ENCODE measurements at regions not wholly inside any gene's neighbourhood (a gene's known extent, or its start where the extent isn't known, plus 50 kb on each side); places are given as distances from the start of the nearest gene placed in this dataset.

DNA sequence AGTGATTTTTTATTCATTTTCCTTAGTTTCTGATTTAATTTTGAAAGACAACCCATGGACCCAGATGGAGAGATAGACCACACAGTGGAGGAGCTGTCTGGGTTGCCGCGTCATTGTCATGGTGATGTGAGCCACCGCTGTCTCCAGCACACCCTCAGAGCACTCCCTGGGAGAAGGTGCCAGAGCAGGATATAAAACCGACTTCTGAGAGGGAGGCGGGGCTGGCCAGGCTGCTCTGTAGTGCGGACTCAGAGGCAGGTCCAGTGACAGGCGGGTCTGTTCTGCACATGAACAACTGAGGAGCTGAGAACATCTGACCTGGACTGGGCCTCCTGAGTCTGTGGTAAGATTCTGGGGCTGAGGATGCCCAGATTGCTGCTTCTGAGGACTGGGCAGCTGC is 216.3 kb upstream of the NLRP1 start:
- H3K4me1 Mint-ChIP-seq (ENCODE audit: low read depth), result no peaks in the 10 kb centered on the region
- H3K4me3 Mint-ChIP-seq (ENCODE audit: low read depth), result no peak overlapping the region
- intact Hi-C loops (cut with micrococcal nuclease), result no loop called here
- no peaks in the 10 kb centered on the region for H3K9me3 Mint-ChIP-seq
- no peak overlapping the region for H3K27ac Mint-ChIP-seq
- no peaks in the 10 kb centered on the region for H3K36me3 Mint-ChIP-seq (ENCODE audit: low read depth)
- peaks cover 34% of the 10 kb centered on the region for H3K27me3 Mint-ChIP-seq (ENCODE audit: low read depth)
- DNase-seq (ENCODE audit: low spot score), result no peak

DNA sequence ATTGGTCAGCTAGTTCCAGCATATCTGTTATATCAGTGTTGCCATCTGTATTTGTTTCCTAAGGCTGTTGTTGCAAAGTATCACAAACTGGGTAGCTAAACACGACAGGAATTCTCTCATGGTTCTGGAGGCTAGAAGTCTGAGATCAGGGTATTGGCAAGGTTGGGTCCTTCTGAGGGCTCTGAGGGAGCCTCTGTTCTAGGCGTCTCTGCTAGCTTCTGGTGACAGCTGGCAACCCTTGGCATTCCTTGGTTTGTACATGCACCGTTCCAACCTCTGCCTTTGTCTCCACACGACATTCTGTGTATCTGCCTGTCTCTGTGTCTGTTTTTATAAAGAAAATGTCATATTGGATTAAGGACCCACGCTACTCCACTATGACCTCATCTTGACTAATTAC is 219.9 kb upstream of the NLRP1 start:
- Mint-ChIP-seq H3K27me3 (ENCODE audit: low read depth) (peaks cover 27% of the 10 kb centered on the region), H3K4me1 (ENCODE audit: low read depth) (no peaks in the 10 kb centered on the region), H3K27ac (no peak overlapping the region), H3K36me3 (ENCODE audit: low read depth) (no peaks in the 10 kb centered on the region), H3K4me3 (ENCODE audit: low read depth) (no peak overlapping the region), H3K9me3 (no peaks in the 10 kb centered on the region)
- intact Hi-C loops (cut with micrococcal nuclease), result no loop called here
- no peak for DNase-seq (ENCODE audit: low spot score)

DNA sequence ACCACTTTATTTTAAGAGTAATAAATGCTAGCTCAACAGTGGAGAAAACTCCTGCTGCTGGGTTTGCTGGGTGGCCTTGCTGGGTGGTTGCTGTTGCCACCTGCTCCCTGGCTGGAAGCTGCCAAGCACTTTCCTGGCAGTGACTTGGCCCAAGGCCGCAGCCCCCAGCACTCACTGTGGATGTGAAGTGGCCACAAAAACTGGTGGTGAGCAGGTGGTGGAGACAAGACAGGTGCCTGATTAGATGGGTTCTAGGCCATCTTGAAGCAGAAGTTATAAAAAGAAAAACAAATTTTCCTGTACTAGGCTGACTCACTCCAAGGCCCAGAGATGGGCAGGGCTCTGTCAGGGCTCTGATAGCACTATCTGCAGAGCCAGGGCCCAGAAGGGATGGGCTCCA is 224.7 kb upstream of the NLRP1 start:
- Mint-ChIP-seq H3K27me3 (ENCODE audit: low read depth) (peaks cover 8% of the 10 kb centered on the region), H3K9me3 (peaks cover 12% of the 10 kb centered on the region), H3K27ac (no peak overlapping the region), H3K4me1 (ENCODE audit: low read depth) (no peaks in the 10 kb centered on the region), H3K4me3 (ENCODE audit: low read depth) (no peak overlapping the region), H3K36me3 (ENCODE audit: low read depth) (no peaks in the 10 kb centered on the region)
- intact Hi-C loops (cut with micrococcal nuclease), result no loop called here
- DNase-seq (ENCODE audit: low spot score), result no peak

DNA sequence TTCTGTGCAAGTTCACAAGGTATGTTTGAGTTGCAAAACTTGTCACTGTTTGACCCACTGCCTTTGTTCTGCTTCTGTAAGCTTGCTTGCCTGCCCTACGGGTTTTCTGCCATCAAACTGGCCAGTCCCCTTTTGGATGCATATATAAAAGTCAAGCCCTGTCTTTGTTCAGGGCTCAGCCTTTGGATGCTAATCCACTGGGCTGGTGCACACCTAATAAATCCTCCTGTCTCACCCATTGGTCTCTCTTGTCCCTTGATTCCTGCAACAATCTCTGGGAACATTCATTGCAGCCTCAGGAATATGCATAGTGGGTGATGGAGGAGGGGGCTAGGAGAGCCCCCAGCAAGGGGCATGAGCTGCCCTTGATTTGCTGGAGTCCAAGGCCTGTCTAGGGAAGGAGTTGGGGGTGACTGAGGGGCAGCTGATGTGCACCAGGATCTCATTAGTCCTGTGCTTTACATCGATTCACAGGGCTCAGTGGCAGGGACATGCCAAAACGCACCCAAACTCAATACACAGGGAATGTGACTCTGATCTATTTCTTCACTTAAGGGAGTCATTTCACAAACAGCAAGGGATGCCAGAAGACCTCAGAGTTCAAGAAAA is 225.4 kb upstream of the NLRP1 start:
- no peak overlapping the region for H3K4me3 Mint-ChIP-seq (ENCODE audit: low read depth)
- intact Hi-C loops (cut with micrococcal nuclease), result no loop called here
- peaks cover 7% of the 10 kb centered on the region for H3K27me3 Mint-ChIP-seq (ENCODE audit: low read depth)
- no peaks in the 10 kb centered on the region for H3K4me1 Mint-ChIP-seq (ENCODE audit: low read depth)
- H3K36me3 Mint-ChIP-seq (ENCODE audit: low read depth), result no peaks in the 10 kb centered on the region
- no peak for DNase-seq (ENCODE audit: low spot score)
- H3K27ac Mint-ChIP-seq, result no peak overlapping the region
- peaks cover 12% of the 10 kb centered on the region for H3K9me3 Mint-ChIP-seq

DNA sequence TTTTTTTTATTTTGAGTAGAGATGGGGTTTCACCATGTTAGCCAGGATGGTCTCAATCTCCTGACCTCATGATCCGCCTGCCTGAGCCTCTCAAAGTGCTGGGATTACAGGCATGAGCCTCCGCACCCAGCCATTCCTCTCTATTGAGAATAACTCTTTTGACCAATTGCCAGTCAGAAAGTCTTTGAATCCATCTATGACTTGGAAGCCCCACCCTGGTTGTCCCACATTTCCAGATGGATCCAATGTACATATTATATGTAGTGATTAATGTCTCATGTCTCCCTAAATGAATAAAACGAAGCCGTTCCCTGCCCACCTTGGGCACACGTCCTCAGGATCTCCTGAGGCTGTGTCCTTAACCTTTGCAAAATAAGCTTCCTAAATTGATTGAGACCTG is 228.3 kb upstream of the NLRP1 start:
- no peak overlapping the region for H3K4me3 Mint-ChIP-seq (ENCODE audit: low read depth)
- intact Hi-C loops (cut with micrococcal nuclease), result no loop called here
- H3K27me3 Mint-ChIP-seq (ENCODE audit: low read depth), result peaks cover 7% of the 10 kb centered on the region
- H3K9me3 Mint-ChIP-seq, result peaks cover 12% of the 10 kb centered on the region
- no peak for DNase-seq (ENCODE audit: low spot score)
- H3K4me1 Mint-ChIP-seq (ENCODE audit: low read depth), result no peaks in the 10 kb centered on the region
- no peaks in the 10 kb centered on the region for H3K36me3 Mint-ChIP-seq (ENCODE audit: low read depth)
- H3K27ac Mint-ChIP-seq, result no peak overlapping the region

DNA sequence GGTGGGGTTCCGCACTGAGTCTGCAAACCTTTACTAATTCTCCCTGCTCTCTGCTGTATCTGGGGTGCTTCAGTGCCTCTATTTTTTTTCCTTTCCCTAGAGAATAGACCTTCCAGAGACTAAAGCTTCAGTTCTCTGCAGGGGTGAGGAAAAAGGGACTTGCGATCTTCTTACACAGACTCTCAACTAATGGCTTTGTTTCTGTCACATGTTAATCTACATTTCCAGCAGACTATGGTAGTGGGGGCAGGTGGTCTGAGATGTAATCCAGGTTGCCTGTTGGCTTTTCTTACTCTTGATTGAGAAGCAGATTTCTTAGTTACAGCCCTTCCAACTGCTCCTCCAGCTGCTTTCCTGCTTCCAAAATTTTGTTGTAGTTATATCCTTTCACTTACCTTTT is 229.0 kb upstream of the NLRP1 start:
- H3K27ac Mint-ChIP-seq, result no peak overlapping the region
- H3K4me1 Mint-ChIP-seq (ENCODE audit: low read depth), result no peaks in the 10 kb centered on the region
- no peaks in the 10 kb centered on the region for H3K36me3 Mint-ChIP-seq (ENCODE audit: low read depth)
- peaks cover 8% of the 10 kb centered on the region for H3K27me3 Mint-ChIP-seq (ENCODE audit: low read depth)
- no peak overlapping the region for H3K4me3 Mint-ChIP-seq (ENCODE audit: low read depth)
- intact Hi-C loops (cut with micrococcal nuclease), result no loop called here
- H3K9me3 Mint-ChIP-seq, result peaks cover 12% of the 10 kb centered on the region
- DNase-seq (ENCODE audit: low spot score), result no peak

DNA sequence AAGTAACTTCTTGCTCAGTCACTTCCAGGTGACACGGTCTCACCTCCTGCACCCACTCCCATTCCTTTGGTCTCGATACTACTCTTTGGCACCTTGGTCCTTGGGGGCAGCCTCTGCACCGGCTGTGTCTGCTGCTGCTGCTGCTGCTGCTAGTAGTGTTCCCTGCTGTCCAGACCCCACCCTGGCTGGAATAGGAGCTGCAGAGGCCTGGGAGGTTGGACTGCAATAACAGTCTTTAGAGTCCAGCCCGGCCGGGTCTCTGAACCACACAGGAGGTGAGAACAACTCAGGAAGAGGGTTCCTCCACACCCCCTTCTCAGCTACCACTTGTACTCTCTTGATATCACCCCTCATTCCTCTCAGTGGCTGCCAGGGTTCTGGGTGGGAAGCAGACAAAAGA is 231.1 kb upstream of the NLRP1 start:
- H3K4me3 Mint-ChIP-seq (ENCODE audit: low read depth), result no peak overlapping the region
- no peak overlapping the region for H3K27ac Mint-ChIP-seq
- no peak for DNase-seq (ENCODE audit: low spot score)
- H3K4me1 Mint-ChIP-seq (ENCODE audit: low read depth), result no peaks in the 10 kb centered on the region
- no peaks in the 10 kb centered on the region for H3K36me3 Mint-ChIP-seq (ENCODE audit: low read depth)
- intact Hi-C loops (cut with micrococcal nuclease), result no loop called here
- peaks cover 10% of the 10 kb centered on the region for H3K9me3 Mint-ChIP-seq
- peaks cover 13% of the 10 kb centered on the region for H3K27me3 Mint-ChIP-seq (ENCODE audit: low read depth)

DNA sequence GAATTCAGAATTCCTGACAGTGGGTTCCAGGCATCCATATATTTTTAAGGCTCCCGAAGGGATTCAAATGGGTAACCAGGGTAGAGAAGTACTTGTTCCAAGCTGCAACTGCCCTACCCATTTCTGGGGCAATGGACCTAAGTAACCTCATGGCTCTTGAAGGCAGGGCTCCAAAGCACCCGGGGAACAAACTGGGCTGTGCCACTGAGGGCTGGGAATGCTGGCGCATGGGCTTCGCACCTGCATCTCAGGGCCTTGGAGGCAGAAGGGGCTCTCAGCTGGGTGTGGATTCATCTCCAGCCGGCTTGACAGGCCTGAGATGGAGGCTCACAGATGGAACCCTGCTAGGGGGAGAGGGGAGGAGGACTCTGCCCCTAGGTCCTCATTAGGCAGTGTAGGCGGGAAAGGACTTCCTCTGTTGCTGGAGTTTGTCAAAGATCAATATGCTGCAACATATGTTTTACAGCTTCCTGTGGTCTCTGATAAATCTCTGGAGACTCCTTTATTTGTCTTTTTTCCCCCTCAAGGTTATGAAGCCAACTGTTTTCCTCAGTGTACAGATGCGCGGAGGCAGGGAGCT is 232.3 kb upstream of the NLRP1 start:
- peaks cover 6% of the 10 kb centered on the region for H3K4me1 Mint-ChIP-seq (ENCODE audit: low read depth)
- peaks cover 13% of the 10 kb centered on the region for H3K27me3 Mint-ChIP-seq (ENCODE audit: low read depth)
- H3K36me3 Mint-ChIP-seq (ENCODE audit: low read depth), result no peaks in the 10 kb centered on the region
- no peaks in the 10 kb centered on the region for H3K9me3 Mint-ChIP-seq
- DNase-seq (ENCODE audit: low spot score), result no peak
- H3K4me3 Mint-ChIP-seq (ENCODE audit: low read depth), result no peak overlapping the region
- no peak overlapping the region for H3K27ac Mint-ChIP-seq
- intact Hi-C loops (cut with micrococcal nuclease), result no loop called here

DNA sequence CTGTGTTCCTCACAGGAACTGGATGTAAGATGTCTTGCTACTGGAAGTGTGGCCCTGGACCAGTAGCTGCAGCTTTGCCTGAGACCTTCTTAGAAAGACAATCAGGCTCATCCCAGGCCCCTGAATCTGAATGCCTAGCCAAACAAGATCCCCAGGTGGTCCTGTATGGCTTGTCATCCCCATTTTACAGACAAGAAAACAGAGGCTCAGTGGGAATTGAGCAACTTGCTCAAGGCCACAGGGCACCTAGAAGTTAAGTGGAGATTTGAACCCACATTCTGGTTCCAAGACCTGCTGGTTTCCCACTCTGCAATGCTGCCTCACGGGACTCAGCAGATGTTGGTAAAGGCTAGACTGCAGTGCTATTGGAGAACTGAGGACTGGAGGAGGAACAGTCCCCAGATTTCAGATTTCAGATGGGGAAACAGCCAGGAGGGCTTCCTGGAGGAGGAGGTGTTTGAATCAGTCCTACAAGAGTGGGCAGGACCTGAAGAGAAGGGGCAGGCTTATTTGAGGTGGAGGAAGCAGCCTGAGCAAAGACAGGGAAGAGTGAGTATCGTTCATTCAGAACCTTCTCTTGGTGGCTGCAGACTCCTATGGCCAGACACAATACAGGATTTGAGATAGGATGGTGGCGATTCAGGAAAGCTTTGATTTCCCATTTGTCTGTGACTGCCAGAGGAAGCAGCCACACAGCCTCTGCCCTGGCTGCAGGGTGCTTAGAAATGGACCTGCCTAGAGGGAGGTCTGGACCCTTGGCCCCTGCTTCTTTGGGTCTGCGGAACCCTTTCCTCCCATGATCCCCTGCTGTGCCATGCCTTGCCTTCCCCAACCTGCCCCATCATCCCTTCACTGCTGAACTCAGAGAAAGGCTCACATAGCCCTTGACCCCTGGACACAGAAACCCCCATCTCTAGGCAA is 233.4 kb upstream of the NLRP1 start:
- Mint-ChIP-seq H3K9me3 (no peaks in the 10 kb centered on the region), H3K36me3 (ENCODE audit: low read depth) (no peaks in the 10 kb centered on the region), H3K27ac (no peak overlapping the region), H3K4me1 (ENCODE audit: low read depth) (peaks cover 6% of the 10 kb centered on the region), H3K4me3 (ENCODE audit: low read depth) (no peak overlapping the region), H3K27me3 (ENCODE audit: low read depth) (peaks cover 13% of the 10 kb centered on the region)
- no peak for DNase-seq (ENCODE audit: low spot score)
- intact Hi-C loops (cut with micrococcal nuclease), result no loop called here

DNA sequence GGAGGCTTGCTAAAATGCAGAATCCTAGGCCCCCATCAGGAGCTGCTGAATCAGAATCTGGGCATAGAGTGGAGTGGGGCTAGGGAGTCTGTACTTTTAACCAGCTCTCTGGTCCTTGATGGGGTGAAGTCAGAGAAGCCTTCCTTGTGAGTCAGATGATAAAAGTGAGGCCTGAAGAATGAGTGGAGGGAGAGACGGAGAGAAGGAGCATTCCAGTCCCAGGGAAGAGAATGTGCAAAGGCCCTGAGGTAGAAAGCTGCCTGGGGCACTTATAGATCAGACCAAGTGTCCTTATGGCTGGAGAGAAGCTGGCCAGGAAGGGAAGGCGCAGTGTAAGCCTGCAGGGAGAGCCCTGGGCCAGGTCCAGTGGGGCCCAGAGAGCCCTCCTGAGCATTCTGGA is 235.1 kb upstream of the NLRP1 start:
- peaks cover 6% of the 10 kb centered on the region for H3K4me1 Mint-ChIP-seq (ENCODE audit: low read depth)
- peaks cover 13% of the 10 kb centered on the region for H3K27me3 Mint-ChIP-seq (ENCODE audit: low read depth)
- H3K36me3 Mint-ChIP-seq (ENCODE audit: low read depth), result no peaks in the 10 kb centered on the region
- no peaks in the 10 kb centered on the region for H3K9me3 Mint-ChIP-seq
- H3K27ac Mint-ChIP-seq, result no peak overlapping the region
- no peak for DNase-seq (ENCODE audit: low spot score)
- H3K4me3 Mint-ChIP-seq (ENCODE audit: low read depth), result no peak overlapping the region
- intact Hi-C loops (cut with micrococcal nuclease), result no loop called here

DNA sequence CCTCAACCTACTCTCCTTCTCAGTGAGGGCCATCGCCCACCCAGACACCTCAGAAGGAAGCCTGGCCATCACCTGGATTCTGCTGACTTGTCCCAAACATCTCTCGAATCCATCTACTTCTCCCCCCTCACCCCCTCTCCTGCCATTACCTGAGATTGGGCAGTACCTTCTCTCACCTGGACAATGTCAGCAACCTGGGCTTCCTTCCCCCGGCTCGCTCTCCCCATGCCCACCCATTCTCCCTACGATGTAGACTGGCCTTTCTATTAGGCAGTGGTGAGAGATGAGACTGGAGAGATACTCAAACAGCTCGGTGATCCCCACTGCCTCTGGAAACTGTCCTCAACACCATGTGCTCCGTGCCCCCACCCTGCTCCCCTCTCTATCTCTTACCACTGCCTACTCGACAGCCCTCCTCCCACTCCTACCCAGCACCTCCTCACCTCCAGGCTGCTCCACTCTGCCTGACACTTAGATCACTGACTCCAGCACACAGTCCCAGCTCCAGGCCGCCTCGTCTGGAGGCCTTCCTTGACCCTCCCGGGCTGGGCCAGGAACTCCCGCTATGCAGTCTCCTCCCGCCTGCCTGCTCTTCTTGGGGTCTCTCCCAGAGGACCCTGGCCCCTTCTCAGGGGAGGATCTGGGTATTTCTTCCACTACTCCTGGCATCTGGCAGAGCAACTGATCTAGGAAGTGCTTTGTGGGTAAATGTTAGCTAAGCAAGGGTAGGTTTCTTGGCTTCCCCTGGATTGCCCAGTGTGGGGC is 235.8 kb upstream of the NLRP1 start:
- H3K36me3 Mint-ChIP-seq (ENCODE audit: low read depth), result no peaks in the 10 kb centered on the region
- peaks cover 14% of the 10 kb centered on the region for H3K27me3 Mint-ChIP-seq (ENCODE audit: low read depth)
- H3K4me1 Mint-ChIP-seq (ENCODE audit: low read depth), result peaks cover 6% of the 10 kb centered on the region
- H3K4me3 Mint-ChIP-seq (ENCODE audit: low read depth), result no peak overlapping the region
- intact Hi-C loops (cut with micrococcal nuclease), result no loop called here
- H3K27ac Mint-ChIP-seq, result no peak overlapping the region
- no peaks in the 10 kb centered on the region for H3K9me3 Mint-ChIP-seq
- DNase-seq (ENCODE audit: low spot score), result no peak

DNA sequence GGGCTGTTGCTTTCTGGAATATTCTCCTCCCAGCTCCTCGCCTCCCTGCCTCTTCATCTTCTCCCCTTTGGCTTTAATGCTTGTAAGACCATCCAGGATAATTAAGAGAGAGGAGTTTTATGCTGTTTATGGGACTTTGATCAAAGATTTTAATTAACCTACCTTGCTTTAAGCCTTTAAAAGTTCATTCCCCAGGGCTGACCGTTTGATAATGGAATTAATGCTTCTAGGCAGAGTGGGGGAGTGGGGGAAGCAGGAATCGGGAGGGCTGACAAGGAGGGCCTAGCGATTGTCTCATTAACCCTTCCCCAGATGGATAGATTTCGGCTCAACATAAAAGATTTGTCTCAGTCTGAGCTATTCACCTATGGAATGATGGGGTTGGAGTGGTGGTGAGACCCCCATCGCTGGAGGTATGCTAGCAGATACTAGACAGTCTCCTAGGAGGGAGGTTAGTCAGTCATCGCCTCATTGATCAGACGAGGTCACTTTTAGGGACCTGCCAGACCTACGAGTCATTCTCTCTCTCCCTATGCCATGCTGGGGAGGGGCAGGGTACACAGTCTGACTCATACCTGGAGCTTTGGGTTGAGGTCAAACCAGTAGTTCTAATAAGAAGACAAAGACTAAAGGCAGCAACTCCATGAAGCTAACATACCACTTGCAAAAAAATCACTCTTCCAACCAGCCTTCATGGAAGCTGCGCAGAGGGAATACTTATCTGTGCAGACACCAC is 236.6 kb upstream of the NLRP1 start:
- intact Hi-C loops (cut with micrococcal nuclease), result no loop called here
- H3K36me3 Mint-ChIP-seq (ENCODE audit: low read depth), result no peaks in the 10 kb centered on the region
- peaks cover 14% of the 10 kb centered on the region for H3K27me3 Mint-ChIP-seq (ENCODE audit: low read depth)
- no peak overlapping the region for H3K27ac Mint-ChIP-seq
- H3K4me1 Mint-ChIP-seq (ENCODE audit: low read depth), result peaks cover 6% of the 10 kb centered on the region
- H3K4me3 Mint-ChIP-seq (ENCODE audit: low read depth), result no peak overlapping the region
- no peaks in the 10 kb centered on the region for H3K9me3 Mint-ChIP-seq
- no peak for DNase-seq (ENCODE audit: low spot score)

All from activated T-helper 2 cell treated with anti-CD3 and anti-CD28 coated beads, Interferon-gamma antibody, Interleukin-2, Interleukin-4, amounts not matched to agents 10 μg/mL and 5 μg/mL and 100 μg/mL, durations not matched to agents 14 hours and 24 hours and 36 hours (primary cell).